Esophagus squamous epithelium (tissue), 4 donors: ENCODE measurements at regions not wholly inside any gene's neighbourhood (a gene's known extent, or its start where the extent isn't known, plus 50 kb on each side); places are given as distances from the start of the nearest gene placed in this dataset.

Source experiments
- CTCF ChIP-seq, 6 experiments: fragments of 450-650 bp in 4 of 6; fragments of 200-600 bp in 2 of 6; sonication (generic) in 2 of 6; IDR thresholded peaks; one replicate each; pipeline ENCODE4 v1.5.1; 2016 to 2019; ENCODE audit warnings: antibody characterized with exemption in 6 of 6, mild to moderate bottlenecking in 4 of 6, moderate library complexity in 4 of 6
- POLR2A ChIP-seq, 4 donors: fragments of 450-650 bp; IDR thresholded peaks; one replicate each; pipeline ENCODE4 v1.6.1; 2017; ENCODE audit warnings: antibody characterized with exemption in 4 of 4, mild to moderate bottlenecking in 4 of 4, moderate library complexity in 3 of 4

- TF ChIP-seq POLR2A (IDR thresholded peaks at IDR 0.05) (no peak), CTCF (IDR thresholded peaks at IDR 0.05) (no peak)
Measured at GRCh38 chr5:68147659-68148058, 67.9 kb upstream of the PIK3R1 start.
